ENCODE measurements at regions not wholly inside any gene's neighbourhood (a gene's known extent, or its start where the extent isn't known, plus 50 kb on each side); places are given as distances from the start of the nearest gene placed in this dataset.

DNA sequence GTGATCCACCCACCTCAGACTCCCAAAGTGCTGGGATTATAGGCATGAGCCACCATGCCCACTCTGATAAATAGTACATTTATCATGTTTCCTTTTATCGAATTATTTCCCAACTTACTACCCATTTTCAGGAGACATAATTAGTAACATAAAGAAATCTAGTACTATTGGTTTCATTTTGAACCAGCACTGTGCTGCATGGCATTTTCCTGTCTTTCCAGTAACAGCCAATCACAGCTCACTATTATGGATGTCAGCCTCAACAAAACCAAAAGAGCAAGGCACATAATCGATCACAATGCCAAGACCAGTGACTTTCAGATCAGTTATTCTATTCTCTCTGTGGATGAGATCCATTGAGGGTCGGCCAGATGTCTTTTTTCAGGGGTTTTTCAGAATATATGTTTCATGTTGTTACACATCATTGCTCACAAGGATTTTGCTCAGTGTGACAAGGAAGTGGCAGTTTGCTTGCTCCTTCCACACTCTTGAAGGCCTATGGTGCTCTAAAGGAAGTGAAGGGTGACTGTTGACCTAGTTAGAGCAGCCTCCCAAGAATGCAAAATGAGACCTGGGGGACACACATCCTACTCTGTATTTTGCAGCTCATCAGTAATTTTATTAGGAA lies 233.4 kb downstream of the KCNRG start:
- Histone ChIP-seq H3K4me3 (ENCODE audit: insufficient read depth, low read depth, low read length) (no peak overlapping the region), H3K9ac (ENCODE audit: low read length) (no peak overlapping the region), H3K27me3 (ENCODE audit: insufficient read depth, low read length) (peaks cover 10% of the 10 kb centered on the region), H3K79me2 (ENCODE audit: insufficient read depth, low read length) (no peaks in the 10 kb centered on the region), H3K4me1 (ENCODE audit: insufficient read depth, low read length) (peaks cover 14% of the 10 kb centered on the region), H3K36me3 (ENCODE audit: insufficient read depth, low read length) (no peaks in the 10 kb centered on the region), H2AFZ (ENCODE audit: low read depth, low read length) (no peak overlapping the region), H3K9me3 (ENCODE audit: insufficient read depth, low read depth, low read length) (no peaks in the 10 kb centered on the region), H3K27ac (ENCODE audit: low read depth, low read length) (no peak overlapping the region), H4K20me1 (ENCODE audit: insufficient read depth, low read length) (no peaks in the 10 kb centered on the region), H3K4me2 (ENCODE audit: low read length) (no peak overlapping the region)
- no peaks in the 10 kb centered on the region for H3K36me3 Mint-ChIP-seq (ENCODE audit: low read depth, unreplicated experiment)
- H3K9me3 Mint-ChIP-seq (ENCODE audit: unreplicated experiment), result no peaks in the 10 kb centered on the region
- H3K4me3 Mint-ChIP-seq (ENCODE audit: unreplicated experiment), result no peak overlapping the region
- no peaks in the 10 kb centered on the region for H3K27me3 Mint-ChIP-seq (ENCODE audit: low read depth, unreplicated experiment)
- no peak for TF ChIP-seq EZH2 (IDR thresholded peaks at IDR 0.05; ENCODE audit: insufficient read depth, low read length)
- TF ChIP-seq, protein P1, sequence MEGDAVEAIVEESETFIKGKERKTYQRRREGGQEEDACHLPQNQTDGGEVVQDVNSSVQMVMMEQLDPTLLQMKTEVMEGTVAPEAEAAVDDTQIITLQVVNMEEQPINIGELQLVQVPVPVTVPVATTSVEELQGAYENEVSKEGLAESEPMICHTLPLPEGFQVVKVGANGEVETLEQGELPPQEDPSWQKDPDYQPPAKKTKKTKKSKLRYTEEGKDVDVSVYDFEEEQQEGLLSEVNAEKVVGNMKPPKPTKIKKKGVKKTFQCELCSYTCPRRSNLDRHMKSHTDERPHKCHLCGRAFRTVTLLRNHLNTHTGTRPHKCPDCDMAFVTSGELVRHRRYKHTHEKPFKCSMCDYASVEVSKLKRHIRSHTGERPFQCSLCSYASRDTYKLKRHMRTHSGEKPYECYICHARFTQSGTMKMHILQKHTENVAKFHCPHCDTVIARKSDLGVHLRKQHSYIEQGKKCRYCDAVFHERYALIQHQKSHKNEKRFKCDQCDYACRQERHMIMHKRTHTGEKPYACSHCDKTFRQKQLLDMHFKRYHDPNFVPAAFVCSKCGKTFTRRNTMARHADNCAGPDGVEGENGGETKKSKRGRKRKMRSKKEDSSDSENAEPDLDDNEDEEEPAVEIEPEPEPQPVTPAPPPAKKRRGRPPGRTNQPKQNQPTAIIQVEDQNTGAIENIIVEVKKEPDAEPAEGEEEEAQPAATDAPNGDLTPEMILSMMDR (IDR thresholded peaks at IDR 0.05; ENCODE audit: insufficient read depth, low read depth, low read length), result no peak
- peaks cover 26% of the 10 kb centered on the region for H3K4me1 Mint-ChIP-seq (ENCODE audit: low read depth, unreplicated experiment)
- DNase-seq (ENCODE audit: low read depth), result no peak
- no peak for FAIRE-seq
- H3K27ac Mint-ChIP-seq (ENCODE audit: unreplicated experiment), result no peak overlapping the region

DNA sequence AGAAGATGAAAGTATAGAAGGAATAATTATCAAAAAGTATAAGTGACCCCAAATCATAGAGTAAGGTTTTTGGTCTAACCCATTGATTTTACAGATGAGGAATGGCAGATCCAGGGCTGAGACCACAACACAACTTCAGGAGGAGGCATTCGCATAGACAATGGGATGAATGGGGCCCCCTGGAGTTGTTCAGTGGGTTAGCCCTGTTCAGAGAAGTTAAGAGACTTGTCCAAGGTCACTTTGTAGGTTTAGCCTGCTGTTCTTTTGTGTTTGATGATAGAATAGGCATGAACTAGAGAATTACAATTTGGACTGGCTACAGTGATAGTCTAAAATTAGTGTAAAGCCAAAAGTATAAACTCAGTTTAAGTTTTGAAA lies 233.9 kb downstream of the KCNRG start:
- H3K27me3 ChIP-seq (ENCODE audit: insufficient read depth, low read length), result peaks cover 10% of the 10 kb centered on the region
- no peak for DNase-seq (ENCODE audit: low read depth)
- H3K27me3 Mint-ChIP-seq (ENCODE audit: low read depth, unreplicated experiment), result no peaks in the 10 kb centered on the region
- no peak overlapping the region for H2AFZ ChIP-seq (ENCODE audit: low read depth, low read length)
- H3K36me3 ChIP-seq (ENCODE audit: insufficient read depth, low read length), result no peaks in the 10 kb centered on the region
- H3K27ac Mint-ChIP-seq (ENCODE audit: unreplicated experiment), result no peak overlapping the region
- H3K27ac ChIP-seq (ENCODE audit: low read depth, low read length), result no peak overlapping the region
- no peaks in the 10 kb centered on the region for H3K9me3 ChIP-seq (ENCODE audit: insufficient read depth, low read depth, low read length)
- no peak overlapping the region for H3K9ac ChIP-seq (ENCODE audit: low read length)
- TF ChIP-seq EZH2 (IDR thresholded peaks at IDR 0.05; ENCODE audit: insufficient read depth, low read length), result no peak
- TF ChIP-seq, protein P1 (IDR thresholded peaks at IDR 0.05; ENCODE audit: insufficient read depth, low read depth, low read length), result no peak
- no peaks in the 10 kb centered on the region for H3K36me3 Mint-ChIP-seq (ENCODE audit: low read depth, unreplicated experiment)
- no peaks in the 10 kb centered on the region for H3K9me3 Mint-ChIP-seq (ENCODE audit: unreplicated experiment)
- H3K4me3 Mint-ChIP-seq (ENCODE audit: unreplicated experiment), result no peak overlapping the region
- peaks cover 14% of the 10 kb centered on the region for H3K4me1 ChIP-seq (ENCODE audit: insufficient read depth, low read length)
- H3K4me1 Mint-ChIP-seq (ENCODE audit: low read depth, unreplicated experiment), result peaks cover 21% of the 10 kb centered on the region
- H4K20me1 ChIP-seq (ENCODE audit: insufficient read depth, low read length), result no peaks in the 10 kb centered on the region
- no peaks in the 10 kb centered on the region for H3K79me2 ChIP-seq (ENCODE audit: insufficient read depth, low read length)
- H3K4me2 ChIP-seq (ENCODE audit: low read length), result no peak overlapping the region
- FAIRE-seq, result no peak
- H3K4me3 ChIP-seq (ENCODE audit: insufficient read depth, low read depth, low read length), result no peak overlapping the region

DNA sequence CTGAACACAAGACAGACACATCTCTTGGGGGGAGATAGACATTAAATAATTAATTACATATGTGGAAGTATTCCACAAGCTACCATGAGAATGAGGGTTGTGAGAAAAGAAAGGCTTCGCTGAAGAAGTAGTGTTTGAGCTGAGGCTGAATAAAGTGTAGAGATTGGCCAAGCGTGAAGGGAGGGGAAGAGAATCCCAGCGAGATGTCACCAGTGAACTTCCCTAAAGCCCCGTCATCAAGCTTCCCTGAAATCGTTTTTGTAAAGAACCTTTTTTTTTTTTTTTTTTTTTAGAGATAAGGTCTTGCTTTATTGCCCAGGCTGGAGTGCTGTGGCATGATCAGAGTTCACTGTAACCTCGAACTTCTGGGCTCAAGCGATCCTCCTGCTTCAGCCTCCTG lies 235.2 kb downstream of the KCNRG start:
- no peak for DNase-seq (ENCODE audit: low read depth)
- H3K36me3 ChIP-seq (ENCODE audit: insufficient read depth, low read length), result no peaks in the 10 kb centered on the region
- H4K20me1 ChIP-seq (ENCODE audit: insufficient read depth, low read length), result no peaks in the 10 kb centered on the region
- TF ChIP-seq, protein P1 (IDR thresholded peaks at IDR 0.05; ENCODE audit: insufficient read depth, low read depth, low read length), result no peak
- TF ChIP-seq EZH2 (IDR thresholded peaks at IDR 0.05; ENCODE audit: insufficient read depth, low read length), result no peak
- H3K79me2 ChIP-seq (ENCODE audit: insufficient read depth, low read length), result no peaks in the 10 kb centered on the region
- no peak overlapping the region for H3K27ac Mint-ChIP-seq (ENCODE audit: unreplicated experiment)
- H3K4me1 Mint-ChIP-seq (ENCODE audit: low read depth, unreplicated experiment), result peaks cover 11% of the 10 kb centered on the region
- H3K9me3 ChIP-seq (ENCODE audit: insufficient read depth, low read depth, low read length), result no peaks in the 10 kb centered on the region
- peaks cover 10% of the 10 kb centered on the region for H3K27me3 ChIP-seq (ENCODE audit: insufficient read depth, low read length)
- H3K27ac ChIP-seq (ENCODE audit: low read depth, low read length), result no peak overlapping the region
- peaks cover 4% of the 10 kb centered on the region for H3K4me1 ChIP-seq (ENCODE audit: insufficient read depth, low read length)
- no peak for FAIRE-seq
- no peak overlapping the region for H3K4me3 ChIP-seq (ENCODE audit: insufficient read depth, low read depth, low read length)
- no peak overlapping the region for H2AFZ ChIP-seq (ENCODE audit: low read depth, low read length)
- no peak overlapping the region for H3K4me2 ChIP-seq (ENCODE audit: low read length)
- no peaks in the 10 kb centered on the region for H3K36me3 Mint-ChIP-seq (ENCODE audit: low read depth, unreplicated experiment)
- H3K27me3 Mint-ChIP-seq (ENCODE audit: low read depth, unreplicated experiment), result no peaks in the 10 kb centered on the region
- H3K9ac ChIP-seq (ENCODE audit: low read length), result no peak overlapping the region
- no peaks in the 10 kb centered on the region for H3K9me3 Mint-ChIP-seq (ENCODE audit: unreplicated experiment)
- no peak overlapping the region for H3K4me3 Mint-ChIP-seq (ENCODE audit: unreplicated experiment)

Data from astrocyte (in vitro differentiated cells and primary cell).